ENCODE measurements at regions not wholly inside any gene's neighbourhood (a gene's known extent, or its start where the extent isn't known, plus 50 kb on each side); places are given as distances from the start of the nearest gene placed in this dataset.
"Not testable (repeated sequence)": the region's sequence is repeated elsewhere in the genome, so short reads cannot be mapped to it uniquely, and the experiment has no call there.

DNA sequence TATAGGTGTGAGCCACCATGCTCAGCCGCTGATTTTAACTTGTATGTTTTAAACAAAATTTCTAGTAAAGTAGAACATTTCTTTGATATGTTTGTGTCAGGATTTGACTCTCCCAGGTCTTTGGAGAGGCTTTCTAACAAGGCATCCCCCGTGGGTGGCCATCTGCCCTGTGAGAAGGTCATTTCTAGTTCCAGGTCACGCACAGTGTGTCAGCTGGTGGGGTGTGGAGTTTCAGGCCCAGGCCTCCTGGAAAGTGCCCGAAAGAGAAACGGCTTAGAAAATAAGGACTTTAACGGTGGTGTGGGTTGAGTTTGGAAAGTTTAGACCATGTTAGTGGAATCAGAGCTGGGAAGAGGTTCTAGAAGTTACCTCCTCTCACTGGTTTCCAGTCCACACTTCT, 61.0 kb downstream of the SPDYE17 start:
- not testable (repeated sequence) for H3K27ac ChIP-seq

DNA sequence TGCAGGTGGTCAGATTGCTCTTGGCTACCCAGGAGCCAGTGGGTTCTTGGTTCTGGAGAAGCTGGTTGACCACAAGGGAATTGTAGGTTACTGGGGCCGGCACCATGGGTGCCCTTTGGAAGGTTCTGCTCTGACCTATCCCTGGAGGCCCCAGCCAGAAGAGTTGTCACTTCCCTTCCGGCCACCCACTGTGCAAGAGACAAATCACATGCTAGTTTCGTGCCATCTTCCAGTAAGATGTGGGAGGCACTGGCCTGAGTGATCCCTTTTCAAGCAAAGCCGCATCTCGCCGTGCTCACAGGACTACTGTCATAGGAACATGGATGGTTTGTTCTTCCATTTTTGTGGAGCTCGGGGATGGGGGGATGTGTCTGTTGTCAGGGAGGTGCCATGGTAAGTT, 62.3 kb downstream of the SPDYE17 start:
- H3K27ac ChIP-seq: not testable (repeated sequence)

GRCh38 chr7:76965731-76966548, 66.2 kb downstream of the SPDYE17 start:
- not testable (repeated sequence) for H3K27ac ChIP-seq

- H3K27ac ChIP-seq: not testable (repeated sequence)
These were observed 68.1 kb downstream of the SPDYE17 start for GRCh38 chr7:76964050-76964449.

- H3K27ac ChIP-seq: not testable (repeated sequence)
These were observed 69.1 kb downstream of the SPDYE17 start for GRCh38 chr7:76963061-76963460.

DNA sequence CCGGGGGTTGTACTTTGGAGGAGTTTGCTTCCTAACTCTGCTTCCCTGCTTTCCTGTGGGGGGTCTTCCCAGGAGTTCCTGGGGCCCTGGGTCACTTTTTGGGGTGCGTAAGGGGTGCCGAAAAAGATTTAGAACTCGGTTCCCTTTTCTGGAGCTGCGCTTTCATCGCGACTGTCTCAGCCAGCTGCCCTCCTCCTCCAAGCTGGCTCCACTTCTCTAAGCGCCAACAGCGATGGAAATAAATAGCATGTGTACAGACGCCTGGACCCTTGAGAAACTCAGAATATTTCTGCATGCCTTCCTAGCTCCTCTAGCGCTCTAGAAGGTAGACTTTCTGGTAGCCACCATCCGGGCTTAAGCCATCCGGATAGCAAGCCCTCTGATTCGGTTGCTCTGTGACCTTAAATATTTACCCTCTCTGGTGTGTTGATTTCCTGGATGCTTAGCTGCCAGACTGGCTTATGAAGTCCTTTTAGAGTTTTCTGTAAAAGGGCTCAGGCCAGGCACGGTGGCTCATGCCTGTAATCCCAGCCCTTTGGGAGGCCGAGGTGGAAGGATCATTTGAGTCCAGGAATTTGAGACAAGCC, 71.7 kb downstream of the SPDYE17 start:
- not testable (repeated sequence) for H3K27ac ChIP-seq

GRCh38 chr7:76959573-76960399, 72.4 kb downstream of the SPDYE17 start:
- H3K27ac ChIP-seq: not testable (repeated sequence)

- H3K27ac ChIP-seq: not testable (repeated sequence)
These were observed 75.6 kb downstream of the SPDYE17 start for GRCh38 chr7:76956531-76956930.

DNA sequence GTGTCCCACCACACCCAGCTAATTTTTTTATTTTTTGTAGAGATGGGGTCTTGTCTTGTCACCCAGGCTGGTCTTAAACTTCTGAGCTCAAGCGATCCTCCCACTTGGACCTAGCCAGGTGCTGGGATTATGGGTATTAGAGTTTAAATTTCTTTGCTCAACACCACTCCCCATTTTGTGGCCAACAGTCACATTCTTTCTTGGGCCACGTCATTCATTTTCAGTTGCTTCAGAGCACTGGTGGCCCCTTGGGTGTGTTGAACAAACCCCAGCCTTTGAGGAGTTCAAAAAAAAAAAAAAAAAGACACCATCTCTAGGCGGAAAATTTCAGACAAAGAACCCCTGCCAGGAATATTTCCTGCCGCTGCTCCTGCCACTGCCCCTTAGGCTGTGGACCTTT, 77.0 kb downstream of the SPDYE17 start:
- not testable (repeated sequence) for H3K27ac ChIP-seq

DNA sequence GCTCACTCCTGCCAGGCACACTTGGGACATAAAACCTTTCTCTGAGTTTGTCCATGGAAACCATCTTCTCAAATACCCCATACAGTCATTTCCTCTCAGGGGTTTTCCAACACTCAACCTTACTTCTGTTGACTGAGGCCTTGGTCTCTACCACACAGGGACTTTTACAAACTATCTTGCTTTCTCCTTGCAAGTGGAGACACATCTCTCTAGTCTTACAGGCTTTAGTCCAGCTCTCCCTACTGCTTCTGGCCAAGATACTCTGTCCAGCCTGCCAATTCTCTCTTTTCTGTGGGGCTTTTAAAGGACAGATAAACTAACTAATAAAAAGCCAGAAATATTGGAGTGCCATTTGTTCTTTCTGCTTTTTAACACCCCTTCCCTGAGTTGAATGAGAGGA, 87.6 kb downstream of the SPDYE17 start:
- not testable (repeated sequence) for H3K27ac ChIP-seq

GRCh38 chr7:76941809-76942765, 90.1 kb downstream of the SPDYE17 start:
- not testable (repeated sequence) for H3K27ac ChIP-seq

GRCh38 chr7:76937781-76938180, 94.4 kb downstream of the SPDYE17 start:
- not testable (repeated sequence) for H3K27ac ChIP-seq

GRCh38 chr7:76937330-76937729, 94.8 kb downstream of the SPDYE17 start:
- H3K27ac ChIP-seq: not testable (repeated sequence)

GRCh38 chr7:76936346-76936745, 95.8 kb downstream of the SPDYE17 start:
- not testable (repeated sequence) for H3K27ac ChIP-seq

GRCh38 chr7:76934711-76935110, 97.5 kb downstream of the SPDYE17 start:
- H3K27ac ChIP-seq: not testable (repeated sequence)

GRCh38 chr7:76932957-76933356, 99.2 kb downstream of the SPDYE17 start:
- H3K27ac ChIP-seq: not testable (repeated sequence)

- not testable (repeated sequence) for H3K27ac ChIP-seq
These were observed 100.7 kb downstream of the SPDYE17 start for GRCh38 chr7:76931441-76931840.

DNA sequence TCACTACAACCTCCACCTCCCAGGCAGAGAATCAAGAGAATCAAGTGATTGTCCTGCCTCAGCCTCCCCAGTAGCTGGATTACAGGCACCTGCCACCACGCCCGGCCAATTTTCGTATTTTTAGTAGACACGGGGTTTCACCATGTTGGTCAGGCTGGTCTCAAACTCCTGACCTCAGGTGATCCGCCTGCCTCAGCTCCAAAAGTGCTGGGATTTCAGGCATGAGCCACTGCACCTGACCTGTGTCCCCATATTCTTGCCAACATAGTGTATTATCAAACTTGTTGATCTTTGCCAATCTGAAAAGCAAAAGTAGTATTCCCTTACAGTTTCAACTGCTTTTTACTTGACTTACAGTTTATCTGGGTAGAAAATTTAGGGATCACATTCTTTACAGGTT, 101.7 kb downstream of the SPDYE17 start:
- not testable (repeated sequence) for H3K27ac ChIP-seq

GRCh38 chr7:76928751-76929150, 103.4 kb downstream of the SPDYE17 start:
- H3K27ac ChIP-seq: not testable (repeated sequence)

DNA sequence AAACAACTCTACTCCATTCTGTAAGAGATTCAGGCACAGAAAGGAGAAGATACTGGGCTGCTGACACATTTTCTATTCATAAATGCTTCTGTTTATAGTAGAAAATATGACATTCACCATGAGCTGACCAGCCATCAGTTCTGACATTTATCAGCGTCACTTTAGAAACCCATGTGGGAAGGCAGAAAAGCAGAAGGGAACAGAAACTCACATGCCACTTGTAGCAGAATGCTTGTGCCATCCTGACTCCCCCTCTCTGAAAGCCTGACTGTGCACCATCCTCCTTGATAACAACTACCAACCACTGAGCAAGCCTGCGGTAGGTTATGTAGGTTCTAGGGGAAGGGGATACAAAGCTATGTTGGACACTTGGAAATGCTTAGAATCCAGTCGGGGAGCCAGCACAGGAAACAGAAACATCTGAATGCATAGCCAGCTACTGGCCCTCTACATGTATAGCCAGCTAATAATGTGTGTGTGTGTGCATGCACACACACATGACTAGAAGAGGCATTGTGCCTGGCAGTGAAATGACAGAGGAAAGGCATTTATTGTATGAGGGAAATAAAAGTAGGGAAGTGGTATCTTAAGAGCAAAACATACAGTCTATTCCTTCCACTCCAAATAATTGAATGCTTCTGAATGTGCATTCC, 104.3 kb downstream of the SPDYE17 start:
- H3K27ac ChIP-seq: not testable (repeated sequence)

DNA sequence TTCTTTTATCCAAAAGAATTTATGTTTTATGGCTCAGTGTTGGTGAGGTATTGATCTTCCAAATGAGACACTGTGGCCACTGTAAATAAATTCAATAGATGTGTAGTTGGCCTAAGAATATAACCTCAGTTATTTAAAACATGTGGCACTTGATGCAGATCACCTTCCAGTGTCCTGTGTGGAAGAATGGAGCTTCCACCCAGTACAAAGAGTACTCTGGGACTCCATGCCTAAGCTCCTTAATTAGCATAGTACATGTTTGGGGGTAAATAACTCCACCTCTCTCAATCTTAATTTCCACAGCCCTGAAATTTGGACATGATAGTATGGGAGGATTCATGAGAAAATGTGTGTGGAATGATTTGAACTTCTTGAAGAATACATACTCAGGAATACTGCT, 105.7 kb downstream of the SPDYE17 start:
- not testable (repeated sequence) for H3K27ac ChIP-seq
